ENCODE measurements at regions not wholly inside any gene's neighbourhood (a gene's known extent, or its start where the extent isn't known, plus 50 kb on each side); places are given as distances from the start of the nearest gene placed in this dataset.

GRCh38 chr2:122070241-122070731, 314.8 kb downstream of the TSN start:
- H3K79me2 ChIP-seq (ENCODE audit: low read depth) = no peaks in the 10 kb centered on the region
- CTCF ChIA-PET = no interaction called here
- peaks cover 41% of the 10 kb centered on the region; the same call in 1 of the 2 replicates for H3K27me3 ChIP-seq (ENCODE audit: insufficient read depth, low read depth)
- H3K4me3 ChIP-seq = no peak overlapping the region
- H3K9me2 ChIP-seq (ENCODE audit: insufficient read depth) = no peaks in the 10 kb centered on the region
- H3K4me2 ChIP-seq = no peak overlapping the region
- TF ChIP-seq EZH2 (IDR thresholded peaks at IDR 0.05; ENCODE audit: low read depth) = no peak
- no peak for TF ChIP-seq CTCF (conservative IDR thresholded peaks at IDR 0.05)
- BruUV-seq (replicated peaks) = no TSS peak
- no peaks in the 10 kb centered on the region for H3K9me3 ChIP-seq (ENCODE audit: insufficient read depth, low read depth)
- H3K27ac ChIP-seq = no peak overlapping the region
- H3F3A ChIP-seq (ENCODE audit: insufficient read depth, low read depth) = no peaks in the 10 kb centered on the region
- H3K36me3 ChIP-seq (ENCODE audit: low read depth) = no peaks in the 10 kb centered on the region
- intact Hi-C loops (cut with micrococcal nuclease; ENCODE audit: unreplicated experiment) = no loop called here
- no peak for DNase-seq
- H3K4me1 ChIP-seq (replicated peaks; ENCODE audit: insufficient read depth) = no peaks in the 10 kb centered on the region
- no peak overlapping the region for H2AFZ ChIP-seq
- POLR2A ChIA-PET (ENCODE audit: unreplicated experiment) = no interaction called here
- H4K20me1 ChIP-seq (ENCODE audit: insufficient read depth) = no peaks in the 10 kb centered on the region

- no peak for DNase-seq
- H3K27ac ChIP-seq = no peak overlapping the region
- H4K20me1 ChIP-seq (ENCODE audit: insufficient read depth) = no peaks in the 10 kb centered on the region
- peaks cover 48% of the 10 kb centered on the region for H3K27me3 ChIP-seq (ENCODE audit: insufficient read depth, low read depth)
- no peaks in the 10 kb centered on the region for H3K9me3 ChIP-seq (ENCODE audit: insufficient read depth, low read depth)
- CTCF ChIA-PET = no interaction called here
- intact Hi-C loops (cut with micrococcal nuclease; ENCODE audit: unreplicated experiment) = no loop called here
- no TSS peak for BruUV-seq (replicated peaks)
- H3K4me3 ChIP-seq = no peak overlapping the region
- POLR2A ChIA-PET (ENCODE audit: unreplicated experiment) = no interaction called here
- no peak overlapping the region for H2AFZ ChIP-seq
- TF ChIP-seq CTCF (conservative IDR thresholded peaks at IDR 0.05) (no peak), EZH2 (IDR thresholded peaks at IDR 0.05; ENCODE audit: low read depth) (no peak)
- H3K36me3 ChIP-seq (ENCODE audit: low read depth) = no peaks in the 10 kb centered on the region
- H3K4me1 ChIP-seq (replicated peaks; ENCODE audit: insufficient read depth) = no peaks in the 10 kb centered on the region
- H3F3A ChIP-seq (ENCODE audit: insufficient read depth, low read depth) = no peaks in the 10 kb centered on the region
- H3K79me2 ChIP-seq (ENCODE audit: low read depth) = no peaks in the 10 kb centered on the region
- no peaks in the 10 kb centered on the region for H3K9me2 ChIP-seq (ENCODE audit: insufficient read depth)
- H3K4me2 ChIP-seq = no peak overlapping the region
Observed at GRCh38 chr2:122072666-122073065, 317.2 kb downstream of the TSN start.

- CTCF ChIA-PET = no interaction called here
- intact Hi-C loops (cut with micrococcal nuclease; ENCODE audit: unreplicated experiment) = no loop called here
- H3K27ac ChIP-seq = no peak overlapping the region
- H3K36me3 ChIP-seq (ENCODE audit: low read depth) = no peaks in the 10 kb centered on the region
- H2AFZ ChIP-seq = no peak overlapping the region
- no peak overlapping the region for H3K4me3 ChIP-seq
- H3K9me2 ChIP-seq (ENCODE audit: insufficient read depth) = no peaks in the 10 kb centered on the region
- H3F3A ChIP-seq (ENCODE audit: insufficient read depth, low read depth) = no peaks in the 10 kb centered on the region
- no peak overlapping the region for H3K4me2 ChIP-seq
- TF ChIP-seq EZH2 (IDR thresholded peaks at IDR 0.05; ENCODE audit: low read depth) = no peak
- no peak for TF ChIP-seq CTCF (conservative IDR thresholded peaks at IDR 0.05)
- POLR2A ChIA-PET (ENCODE audit: unreplicated experiment) = no interaction called here
- no peaks in the 10 kb centered on the region for H3K79me2 ChIP-seq (ENCODE audit: low read depth)
- no peaks in the 10 kb centered on the region for H3K9me3 ChIP-seq (ENCODE audit: insufficient read depth, low read depth)
- no peak for DNase-seq
- H3K4me1 ChIP-seq (replicated peaks; ENCODE audit: insufficient read depth) = no peaks in the 10 kb centered on the region
- no peaks in the 10 kb centered on the region for H4K20me1 ChIP-seq (ENCODE audit: insufficient read depth)
- peaks cover 46% of the 10 kb centered on the region for H3K27me3 ChIP-seq (ENCODE audit: insufficient read depth, low read depth)
- BruUV-seq (replicated peaks) = no TSS peak
Observed at GRCh38 chr2:122074201-122074600, 318.8 kb downstream of the TSN start.

Measured in PC-9 (cell line).